PC-9 (cell line): ENCODE measurements at regions not wholly inside any gene's neighbourhood (a gene's known extent, or its start where the extent isn't known, plus 50 kb on each side); places are given as distances from the start of the nearest gene placed in this dataset.

Source experiments
- BruUV-seq: library from RNA; stranded (reverse); fragments of 400-500 nt; replicated peaks from 2 replicates; lab custom pipeline; 2021; lab: Mats Ljungman, UMichigan
- CTCF ChIA-PET: fragments of 300-600 bp; sonication (Branson Sonifier 250); formaldehyde crosslinking; loops from one replicate; lab custom pipeline; 2022; ENCODE audit warnings: antibody characterized with exemption; lab: Charles Lee
- POLR2A ChIA-PET: fragments of 300-600 bp; sonication (Branson Sonifier 250); formaldehyde crosslinking; loops from one replicate; lab custom pipeline; 2022; ENCODE audit warnings: antibody characterized with exemption; ENCODE audit not compliant: unreplicated experiment; lab: Charles Lee
- DNase-seq, 2 experiments: peaks; one replicate each; pipeline versions ENCODE4 v3.0.0 to v3.0.0-alpha.2; 2015 to 2022; ENCODE audit warnings: mixed read lengths in 1 of 2
- H2AFZ ChIP-seq: fragments of 200-600 bp; sonication (generic); 2 replicates; pipeline ENCODE4 v1.8.1; 2017; ENCODE audit warnings: antibody characterized with exemption
- H3F3A ChIP-seq: fragments of 200-600 bp; sonication (generic); 2 replicates; pipeline ENCODE4 v1.8.1; 2017; ENCODE audit warnings: antibody characterized with exemption, mild to moderate bottlenecking, low read depth; ENCODE audit not compliant: insufficient read depth
- H3K27ac ChIP-seq: fragments of 200-600 bp; sonication (generic); 2 replicates; pipeline ENCODE4 v1.6.1; 2016; ENCODE audit warnings: mixed run types
- H3K27me3 ChIP-seq: fragments of 200-600 bp; sonication (generic); 2 replicates; pipeline ENCODE4 v1.6.1; 2016; ENCODE audit warnings: low read depth, mixed run types; ENCODE audit not compliant: insufficient read depth
- H3K36me3 ChIP-seq: fragments of 200-600 bp; sonication (generic); 2 replicates; pipeline ENCODE4 v1.6.1; 2016; ENCODE audit warnings: low read depth, mixed run types
- H3K4me1 ChIP-seq: fragments of 200-600 bp; sonication (generic); replicated peaks from 2 replicates; pipeline ENCODE4 v1.6.1; 2016; ENCODE audit warnings: mixed run types; ENCODE audit not compliant: insufficient read depth
- H3K4me2 ChIP-seq: fragments of 200-600 bp; sonication (generic); 2 replicates; pipeline ENCODE4 v1.6.1; 2017; ENCODE audit warnings: mixed run types
- H3K4me3 ChIP-seq: fragments of 200-600 bp; sonication (generic); 2 replicates; pipeline ENCODE4 v1.6.1; 2016; ENCODE audit warnings: mixed run types
- H3K79me2 ChIP-seq: fragments of 200-600 bp; sonication (generic); 2 replicates; pipeline ENCODE4 v1.6.1; 2017; ENCODE audit warnings: low read depth, mixed run types
- H3K9me2 ChIP-seq: fragments of 200-600 bp; sonication (generic); 2 replicates; pipeline ENCODE4 v1.8.1; 2017; ENCODE audit warnings: mild to moderate bottlenecking; ENCODE audit not compliant: insufficient read depth
- H3K9me3 ChIP-seq: fragments of 200-600 bp; sonication (generic); 2 replicates; pipeline ENCODE4 v1.8.1; 2016; ENCODE audit warnings: low read depth; ENCODE audit not compliant: insufficient read depth
- H4K20me1 ChIP-seq: fragments of 200-600 bp; sonication (generic); 2 replicates; pipeline ENCODE4 v1.8.1; 2017; ENCODE audit not compliant: insufficient read depth
- CTCF ChIP-seq: fragments of 200-600 bp; sonication (generic); conservative IDR thresholded peaks from 2 replicates; pipeline ENCODE4 v1.6.1; 2017; ENCODE audit warnings: mixed run types, antibody characterized with exemption, mild to moderate bottlenecking, moderate library complexity
- EZH2 ChIP-seq: fragments of 200-600 bp; sonication (generic); IDR thresholded peaks from 2 replicates; pipeline ENCODE4 v1.8.0; 2017; ENCODE audit warnings: antibody characterized with exemption, low read depth
- intact Hi-C: fragments of 100-400 bp; cut with micrococcal nuclease; formaldehyde crosslinking; loops from one replicate; pipeline ENCODE4 v1.10.0; 2022; ENCODE audit not compliant: unreplicated experiment

GRCh38 chr9:26603617-26604016 lies 289.0 kb downstream of the CAAP1 start:
- H3K27ac ChIP-seq: no peak overlapping the region
- no TSS peak for BruUV-seq
- H3K4me1 ChIP-seq: no peaks in the 10 kb centered on the region
- H3K4me3 ChIP-seq: no peak overlapping the region
- H2AFZ ChIP-seq: no peak overlapping the region
- intact Hi-C loops: no loop called here
- H3K36me3 ChIP-seq: no peaks in the 10 kb centered on the region
- no peaks in the 10 kb centered on the region for H3K9me2 ChIP-seq
- ChIA-PET POLR2A (no interaction called here), CTCF (no interaction called here)
- H4K20me1 ChIP-seq: no peaks in the 10 kb centered on the region
- no peaks in the 10 kb centered on the region for H3K27me3 ChIP-seq
- H3F3A ChIP-seq: no peaks in the 10 kb centered on the region
- H3K9me3 ChIP-seq: no peaks in the 10 kb centered on the region
- H3K4me2 ChIP-seq: no peak overlapping the region
- DNase-seq: no peak
- no peaks in the 10 kb centered on the region for H3K79me2 ChIP-seq
- no peak for TF ChIP-seq EZH2
- no peak for TF ChIP-seq CTCF

- no peak overlapping the region for H3K4me3 ChIP-seq
- H3K9me2 ChIP-seq: no peaks in the 10 kb centered on the region
- BruUV-seq: no TSS peak
- no peak overlapping the region for H3K27ac ChIP-seq
- H2AFZ ChIP-seq: no peak overlapping the region
- no peaks in the 10 kb centered on the region for H3K9me3 ChIP-seq
- ChIA-PET CTCF (no interaction called here), POLR2A (no interaction called here)
- intact Hi-C loops: no loop called here
- no peaks in the 10 kb centered on the region for H3K36me3 ChIP-seq
- no peaks in the 10 kb centered on the region for H3K27me3 ChIP-seq
- no peak overlapping the region for H3K4me2 ChIP-seq
- no peaks in the 10 kb centered on the region for H3K4me1 ChIP-seq
- no peak for TF ChIP-seq CTCF
- TF ChIP-seq EZH2: no peak
- H3K79me2 ChIP-seq: no peaks in the 10 kb centered on the region
- no peaks in the 10 kb centered on the region for H4K20me1 ChIP-seq
- no peak for DNase-seq
- no peaks in the 10 kb centered on the region for H3F3A ChIP-seq
Observed at GRCh38 chr9:26597542-26598149, 295.0 kb downstream of the CAAP1 start.

- Histone ChIP-seq H3K4me2 (no peak overlapping the region), H3F3A (no peaks in the 10 kb centered on the region), H3K9me2 (no peaks in the 10 kb centered on the region; the same call in 1 of the 2 replicates), H2AFZ (no peak overlapping the region), H3K27me3 (no peaks in the 10 kb centered on the region), H3K4me1 (no peaks in the 10 kb centered on the region), H3K79me2 (no peaks in the 10 kb centered on the region), H3K27ac (no peak overlapping the region), H4K20me1 (no peaks in the 10 kb centered on the region), H3K4me3 (no peak overlapping the region), H3K36me3 (no peaks in the 10 kb centered on the region), H3K9me3 (no peaks in the 10 kb centered on the region)
- BruUV-seq: no TSS peak
- intact Hi-C loops: no loop called here
- no peak for DNase-seq
- CTCF ChIA-PET: no interaction called here
- POLR2A ChIA-PET: no interaction called here
- no peak for TF ChIP-seq CTCF
Observed at GRCh38 chr9:26579056-26579455, 313.5 kb downstream of the CAAP1 start.
